GM21528 (cell line): ENCODE measurements at regions not wholly inside any gene's neighbourhood (a gene's known extent, or its start where the extent isn't known, plus 50 kb on each side); places are given as distances from the start of the nearest gene placed in this dataset.
"Not testable (repeated sequence)": the region's sequence is repeated elsewhere in the genome, so short reads cannot be mapped to it uniquely, and the experiment has no call there.

ENCODE experiments used
- ATAC-seq: cut with Tn5 transposase; IDR thresholded peaks from one replicate; pipeline ENCODE4 v1.9.1; 2021; ENCODE audit warnings: mild to moderate bottlenecking, moderate library complexity; ENCODE audit not compliant: unreplicated experiment, low FRiP score

GRCh38 chr3:22371607-22372291 lies 620.7 kb upstream of the ZNF385D start:
- no peak for ATAC-seq

- no peak for ATAC-seq
Measured at GRCh38 chr3:22372292-22373062, 621.5 kb upstream of the ZNF385D start.

GRCh38 chr3:22373182-22373581 lies 622.2 kb upstream of the ZNF385D start:
- no peak for ATAC-seq

- ATAC-seq, result no peak
Measured at GRCh38 chr3:22373827-22374226, 622.8 kb upstream of the ZNF385D start.

GRCh38 chr3:22377421-22377820 lies 626.4 kb upstream of the ZNF385D start:
- ATAC-seq, result no peak

GRCh38 chr3:22378869-22379268 lies 627.9 kb upstream of the ZNF385D start:
- no peak for ATAC-seq

- no peak for ATAC-seq
Measured at GRCh38 chr3:22380253-22380652, 629.2 kb upstream of the ZNF385D start.

GRCh38 chr3:22381564-22381963 lies 630.6 kb upstream of the ZNF385D start:
- not testable (repeated sequence) for ATAC-seq

- ATAC-seq, result no peak
Measured at GRCh38 chr3:22383285-22383684, 632.3 kb upstream of the ZNF385D start.

- ATAC-seq, result no peak
Measured at GRCh38 chr3:22386107-22386506, 635.1 kb upstream of the ZNF385D start.

GRCh38 chr3:22392286-22392685 lies 641.3 kb upstream of the ZNF385D start:
- ATAC-seq, result no peak

GRCh38 chr3:22392859-22393258 lies 641.8 kb upstream of the ZNF385D start:
- ATAC-seq, result no peak

GRCh38 chr3:22399566-22399965 lies 648.6 kb upstream of the ZNF385D start:
- no peak for ATAC-seq

GRCh38 chr3:22401499-22401898 lies 650.5 kb upstream of the ZNF385D start:
- ATAC-seq, result no peak

GRCh38 chr3:22414239-22414638 lies 663.2 kb upstream of the ZNF385D start:
- no peak for ATAC-seq

- not testable (repeated sequence) for ATAC-seq
Measured at GRCh38 chr3:22416838-22417446, 665.9 kb upstream of the ZNF385D start.

- ATAC-seq, result no peak
Measured at GRCh38 chr3:22419261-22419660, 668.3 kb upstream of the ZNF385D start.

GRCh38 chr3:22421589-22421988 lies 670.6 kb upstream of the ZNF385D start:
- no peak for ATAC-seq

- no peak for ATAC-seq
Measured at GRCh38 chr3:22431334-22431733, 680.3 kb upstream of the ZNF385D start.

GRCh38 chr3:22439626-22440025 lies 688.6 kb upstream of the ZNF385D start:
- ATAC-seq, result no peak

GRCh38 chr3:22441711-22442110 lies 690.7 kb upstream of the ZNF385D start:
- no peak for ATAC-seq
